Chondrocyte (in vitro differentiated cells): ENCODE measurements at regions not wholly inside any gene's neighbourhood (a gene's known extent, or its start where the extent isn't known, plus 50 kb on each side); places are given as distances from the start of the nearest gene placed in this dataset.

ENCODE experiments used
- DNase-seq: peaks from one replicate; pipeline ENCODE4 v3.0.0; 2021; ENCODE audit warnings: mixed read lengths, low spot score
- H3K27ac Mint-ChIP-seq: one replicate; pipeline ENCODE4 v1.8.0; 2021; ENCODE audit warnings: mild to moderate bottlenecking, moderate library complexity, mixed read lengths; ENCODE audit not compliant: unreplicated experiment
- H3K27me3 Mint-ChIP-seq: 2 replicates; pipeline ENCODE4 v1.8.0; 2021; ENCODE audit warnings: low read depth, mixed read lengths
- H3K36me3 Mint-ChIP-seq: 2 replicates; pipeline ENCODE4 v1.8.0; 2021; ENCODE audit warnings: low read depth, mixed read lengths
- H3K4me1 Mint-ChIP-seq: 2 replicates; pipeline ENCODE4 v1.8.0; 2021; ENCODE audit warnings: low read depth, mild to moderate bottlenecking, mixed read lengths
- H3K4me3 Mint-ChIP-seq: one replicate; pipeline ENCODE4 v1.8.0; 2021; ENCODE audit warnings: mild to moderate bottlenecking, moderate library complexity, mixed read lengths; ENCODE audit not compliant: unreplicated experiment
- H3K9me3 Mint-ChIP-seq: 2 replicates; pipeline ENCODE4 v1.8.0; 2021; ENCODE audit warnings: low read depth, mixed read lengths
- TF ChIP-seq, protein P1 (sequence below): fragments of 200-600 bp; sonication (generic); IDR thresholded peaks from 2 replicates; pipeline ENCODE4 v1.5.0; 2021; ENCODE audit warnings: antibody characterized with exemption, mild to moderate bottlenecking, moderate library complexity

DNA sequence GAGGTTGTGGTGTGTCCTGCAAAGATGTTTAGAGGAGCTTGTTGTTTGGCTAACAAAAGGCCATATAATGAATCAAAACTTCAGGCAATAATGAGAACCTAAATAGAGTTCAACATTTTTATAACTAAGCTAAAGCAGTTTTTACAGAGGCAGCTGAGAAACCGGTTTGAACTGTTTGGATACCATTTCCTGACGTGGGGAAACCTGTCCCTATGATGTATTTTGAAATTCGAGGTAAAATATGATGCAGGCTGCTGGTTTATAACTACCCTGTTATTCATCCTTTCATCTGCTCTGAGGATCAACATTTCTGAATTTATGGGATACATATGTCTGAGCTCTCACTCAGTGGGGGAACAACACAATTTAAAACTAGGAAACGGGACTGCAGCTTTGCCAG is 289.5 kb upstream of the IRX2 start:
- TF ChIP-seq, protein P1, sequence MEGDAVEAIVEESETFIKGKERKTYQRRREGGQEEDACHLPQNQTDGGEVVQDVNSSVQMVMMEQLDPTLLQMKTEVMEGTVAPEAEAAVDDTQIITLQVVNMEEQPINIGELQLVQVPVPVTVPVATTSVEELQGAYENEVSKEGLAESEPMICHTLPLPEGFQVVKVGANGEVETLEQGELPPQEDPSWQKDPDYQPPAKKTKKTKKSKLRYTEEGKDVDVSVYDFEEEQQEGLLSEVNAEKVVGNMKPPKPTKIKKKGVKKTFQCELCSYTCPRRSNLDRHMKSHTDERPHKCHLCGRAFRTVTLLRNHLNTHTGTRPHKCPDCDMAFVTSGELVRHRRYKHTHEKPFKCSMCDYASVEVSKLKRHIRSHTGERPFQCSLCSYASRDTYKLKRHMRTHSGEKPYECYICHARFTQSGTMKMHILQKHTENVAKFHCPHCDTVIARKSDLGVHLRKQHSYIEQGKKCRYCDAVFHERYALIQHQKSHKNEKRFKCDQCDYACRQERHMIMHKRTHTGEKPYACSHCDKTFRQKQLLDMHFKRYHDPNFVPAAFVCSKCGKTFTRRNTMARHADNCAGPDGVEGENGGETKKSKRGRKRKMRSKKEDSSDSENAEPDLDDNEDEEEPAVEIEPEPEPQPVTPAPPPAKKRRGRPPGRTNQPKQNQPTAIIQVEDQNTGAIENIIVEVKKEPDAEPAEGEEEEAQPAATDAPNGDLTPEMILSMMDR: no peak
- Mint-ChIP-seq H3K9me3 (peaks cover 35% of the 10 kb centered on the region), H3K27me3 (no peaks in the 10 kb centered on the region), H3K36me3 (no peaks in the 10 kb centered on the region), H3K4me3 (no peak overlapping the region), H3K27ac (no peak overlapping the region), H3K4me1 (no peaks in the 10 kb centered on the region)
- no peak for DNase-seq

DNA sequence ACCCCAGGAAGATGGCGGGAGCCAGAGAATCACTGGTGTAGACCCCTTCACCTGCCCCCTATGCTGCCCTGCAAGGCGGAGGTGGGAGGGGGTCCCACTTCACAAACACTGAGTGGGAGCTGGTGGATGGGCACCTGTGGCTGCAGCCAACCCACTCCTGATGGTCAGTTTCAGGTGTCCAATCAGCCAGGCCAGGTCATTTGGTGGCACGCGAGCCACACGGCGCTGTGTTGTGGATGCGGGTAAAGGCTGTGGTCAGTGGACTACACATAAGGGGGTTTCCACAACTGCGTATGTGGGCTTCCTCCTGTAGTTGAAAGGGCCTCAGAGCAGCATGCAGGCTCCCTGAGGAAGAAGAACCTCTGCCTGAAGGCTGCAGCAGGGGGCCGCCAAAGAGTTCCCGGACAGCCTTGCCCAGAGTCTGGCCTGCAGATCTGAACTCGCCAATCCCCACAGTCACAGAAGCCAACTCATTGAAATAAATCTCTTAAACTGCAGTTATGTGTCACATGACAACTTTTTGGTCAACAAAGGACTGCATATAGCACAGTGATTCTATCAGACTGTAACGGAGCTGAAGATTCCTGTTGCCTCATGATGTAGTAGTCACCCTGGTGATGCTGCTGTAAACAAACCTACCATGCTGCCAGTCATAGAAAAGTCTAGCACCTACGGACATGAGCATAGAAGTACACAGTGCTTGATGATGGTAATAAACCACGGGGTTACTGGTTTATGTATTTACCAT is 284.7 kb upstream of the IRX2 start:
- Mint-ChIP-seq H3K27ac (no peak overlapping the region), H3K4me1 (no peaks in the 10 kb centered on the region)
- no peak for DNase-seq

DNA sequence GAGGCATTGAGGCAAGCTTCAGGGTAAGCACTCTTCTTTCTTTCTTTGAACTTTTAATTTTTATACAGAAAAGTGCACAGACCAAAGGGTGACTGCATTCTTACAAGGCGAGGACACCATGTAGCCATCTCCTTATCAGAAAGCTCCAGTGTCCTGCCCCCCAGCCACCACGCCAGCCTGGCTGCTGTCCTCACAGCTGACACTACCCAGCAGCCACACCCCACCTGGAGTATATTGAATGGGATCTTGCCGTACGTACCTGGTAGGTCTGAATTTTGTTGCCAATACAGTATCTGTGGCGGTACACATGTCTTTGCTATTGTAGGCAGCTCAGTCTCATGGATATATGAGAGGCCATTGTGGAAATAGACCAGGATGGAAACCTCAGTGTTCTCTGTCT is 284.0 kb upstream of the IRX2 start:
- no peak overlapping the region for H3K4me3 Mint-ChIP-seq
- no peaks in the 10 kb centered on the region for H3K36me3 Mint-ChIP-seq
- H3K27me3 Mint-ChIP-seq: peaks cover 3% of the 10 kb centered on the region
- peaks cover 18% of the 10 kb centered on the region for H3K9me3 Mint-ChIP-seq
- no peak for DNase-seq
- no peak overlapping the region for H3K27ac Mint-ChIP-seq
- H3K4me1 Mint-ChIP-seq: no peaks in the 10 kb centered on the region
- TF ChIP-seq, protein P1: no peak

More for the DNA sequence above, 284.7 kb upstream of the IRX2 start:
- no peaks in the 10 kb centered on the region for H3K36me3 Mint-ChIP-seq
- no peak overlapping the region for H3K4me3 Mint-ChIP-seq
- H3K27me3 Mint-ChIP-seq: peaks cover 3% of the 10 kb centered on the region
- H3K9me3 Mint-ChIP-seq: peaks cover 15% of the 10 kb centered on the region
- TF ChIP-seq, protein P1: no peak

DNA sequence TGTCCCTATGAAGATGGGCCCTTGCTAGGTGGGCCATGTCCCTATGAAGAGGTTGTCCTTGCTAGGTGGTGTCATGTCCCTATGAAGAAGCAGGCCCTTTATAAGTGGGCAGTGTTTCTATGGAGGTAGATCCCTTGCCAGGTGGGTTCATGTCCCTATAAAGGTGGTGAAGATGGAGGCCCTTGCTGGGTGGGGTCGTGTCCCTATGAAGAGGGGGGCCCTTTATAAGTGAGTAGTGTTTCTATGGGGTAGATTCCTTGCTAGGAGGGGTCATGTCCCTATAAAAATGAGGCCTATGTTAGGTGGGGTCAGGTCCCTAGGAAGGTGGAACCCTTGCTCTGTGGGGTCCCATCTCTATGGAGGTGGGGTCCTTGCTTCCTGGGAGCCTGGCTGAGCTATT is 283.4 kb upstream of the IRX2 start:
- TF ChIP-seq, protein P1: no peak
- Mint-ChIP-seq H3K9me3 (peaks cover 19% of the 10 kb centered on the region), H3K36me3 (no peaks in the 10 kb centered on the region), H3K4me1 (no peaks in the 10 kb centered on the region), H3K4me3 (no peak overlapping the region), H3K27ac (no peak overlapping the region), H3K27me3 (peaks cover 3% of the 10 kb centered on the region)
- DNase-seq: no peak

DNA sequence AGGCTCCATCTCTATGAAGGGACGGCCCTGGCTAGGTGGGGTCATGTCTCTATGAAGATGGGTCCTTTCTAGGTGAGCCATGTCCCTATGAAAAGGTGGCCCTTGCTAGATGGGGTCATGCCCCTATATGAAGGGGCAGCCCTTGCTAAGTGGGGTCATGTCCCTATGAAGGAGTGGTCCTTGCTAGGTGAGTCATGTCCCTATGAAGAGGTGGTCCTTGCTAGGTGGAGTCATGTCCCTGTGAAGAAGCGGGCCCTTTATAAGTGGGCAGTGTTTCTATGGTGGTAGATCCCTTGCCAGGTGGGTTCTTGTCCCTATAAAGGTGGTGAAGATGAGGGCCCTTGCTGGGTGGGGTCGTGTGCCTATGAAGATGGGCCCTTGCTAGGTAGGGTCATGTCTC is 283.0 kb upstream of the IRX2 start:
- Mint-ChIP-seq H3K36me3 (no peaks in the 10 kb centered on the region), H3K4me3 (no peak overlapping the region), H3K4me1 (no peaks in the 10 kb centered on the region), H3K9me3 (peaks cover 19% of the 10 kb centered on the region), H3K27me3 (peaks cover 3% of the 10 kb centered on the region), H3K27ac (no peak overlapping the region)
- DNase-seq: no peak
- TF ChIP-seq, protein P1: no peak
